Sigmoid colon (tissue), 4 donors: ENCODE measurements at regions not wholly inside any gene's neighbourhood (a gene's known extent, or its start where the extent isn't known, plus 50 kb on each side); places are given as distances from the start of the nearest gene placed in this dataset.

ENCODE experiments used
- CTCF ChIP-seq, 4 experiments: fragments of 450-650 bp in 3 of 4; fragments of 200-600 bp in 1 of 4; IDR thresholded peaks; one replicate each; pipeline ENCODE4 v1.5.1; 2016 to 2019; ENCODE audit warnings: antibody characterized with exemption in 4 of 4, mild to moderate bottlenecking in 3 of 4, moderate library complexity in 2 of 4
- EP300 ChIP-seq, 4 donors: sonication (generic); formaldehyde crosslinking; IDR thresholded peaks; one replicate each; pipeline ENCODE4 v1.6.1; 2017; ENCODE audit warnings: antibody characterized with exemption in 4 of 4
- POLR2A ChIP-seq, 2 donors: fragments of 450-650 bp; IDR thresholded peaks; one replicate each; pipeline ENCODE4 v1.6.1; 2016; ENCODE audit warnings: antibody characterized with exemption in 2 of 2, mild to moderate bottlenecking in 2 of 2, moderate library complexity in 2 of 2
- POLR2AphosphoS5 ChIP-seq, 4 donors: sonication (generic); formaldehyde crosslinking; IDR thresholded peaks; one replicate each; pipeline ENCODE4 v1.6.1; 2017; ENCODE audit warnings: antibody characterized with exemption in 4 of 4

GRCh38 chr4:178789279-178789678, 1347.0 kb upstream of the AGA start:
- TF ChIP-seq CTCF (IDR thresholded peaks at IDR 0.05) (no peak), POLR2A (IDR thresholded peaks at IDR 0.05) (no peak), EP300 (IDR thresholded peaks at IDR 0.05) (no peak), POLR2AphosphoS5 (IDR thresholded peaks at IDR 0.05) (no peak)
